IPS-18a (cell line): ENCODE measurements at regions not wholly inside any gene's neighbourhood (a gene's known extent, or its start where the extent isn't known, plus 50 kb on each side); places are given as distances from the start of the nearest gene placed in this dataset.
"Not testable (repeated sequence)": the region's sequence is repeated elsewhere in the genome, so short reads cannot be mapped to it uniquely, and the experiment has no call there.

Source experiments
- H3K27ac ChIP-seq: one replicate; pipeline ENCODE4 v1.5.1; 2013; ENCODE audit warnings: low read length
- H3K27me3 ChIP-seq: one replicate; pipeline ENCODE4 v1.6.1; 2013; ENCODE audit warnings: mild to moderate bottlenecking, low read length; ENCODE audit not compliant: control insufficient read depth, insufficient read depth
- H3K36me3 ChIP-seq: one replicate; pipeline ENCODE4 v1.6.1; 2013; ENCODE audit warnings: low read depth, low read length; ENCODE audit not compliant: control insufficient read depth
- H3K4me1 ChIP-seq: one replicate; pipeline ENCODE4 v1.6.1; 2013; ENCODE audit warnings: low read depth, low read length; ENCODE audit not compliant: control insufficient read depth
- H3K4me3 ChIP-seq: one replicate; pipeline ENCODE4 v1.5.1; 2013; ENCODE audit warnings: low read length
- H3K9ac ChIP-seq: one replicate; pipeline ENCODE4 v1.6.1; 2013; ENCODE audit warnings: mild to moderate bottlenecking, low read length, moderate library complexity
- H3K9me3 ChIP-seq: one replicate; pipeline ENCODE4 v1.6.1; 2013; ENCODE audit warnings: low read depth, low read length; ENCODE audit not compliant: control insufficient read depth

GRCh38 chr5:123294544-123294943 lies 128.7 kb downstream of the CEP120 start:
- no peaks in the 10 kb centered on the region for H3K9me3 ChIP-seq
- no peaks in the 10 kb centered on the region for H3K27me3 ChIP-seq
- H3K9ac ChIP-seq: no peak overlapping the region
- peaks cover 7% of the 10 kb centered on the region for H3K4me1 ChIP-seq
- H3K4me3 ChIP-seq: no peak overlapping the region
- no peaks in the 10 kb centered on the region for H3K36me3 ChIP-seq
- no peak overlapping the region for H3K27ac ChIP-seq

GRCh38 chr5:123289210-123289609 lies 134.0 kb downstream of the CEP120 start:
- Histone ChIP-seq H3K36me3 (no peaks in the 10 kb centered on the region), H3K4me1 (no peaks in the 10 kb centered on the region), H3K9ac (no peak overlapping the region), H3K27me3 (peaks cover 30% of the 10 kb centered on the region), H3K4me3 (no peak overlapping the region), H3K9me3 (no peaks in the 10 kb centered on the region), H3K27ac (no peak overlapping the region)

GRCh38 chr5:123287881-123288280 lies 135.3 kb downstream of the CEP120 start:
- Histone ChIP-seq H3K36me3 (no peaks in the 10 kb centered on the region), H3K9ac (no peak overlapping the region), H3K4me1 (no peaks in the 10 kb centered on the region), H3K27ac (no peak overlapping the region), H3K9me3 (no peaks in the 10 kb centered on the region), H3K4me3 (no peak overlapping the region), H3K27me3 (peaks cover 41% of the 10 kb centered on the region)

GRCh38 chr5:123286891-123287290 lies 136.3 kb downstream of the CEP120 start:
- H3K9ac ChIP-seq: no peak overlapping the region
- H3K36me3 ChIP-seq: no peaks in the 10 kb centered on the region
- H3K27ac ChIP-seq: no peak overlapping the region
- H3K4me1 ChIP-seq: peaks cover 5% of the 10 kb centered on the region
- no peak overlapping the region for H3K4me3 ChIP-seq
- peaks cover 41% of the 10 kb centered on the region for H3K27me3 ChIP-seq
- no peaks in the 10 kb centered on the region for H3K9me3 ChIP-seq

GRCh38 chr5:123285122-123286023 lies 137.8 kb downstream of the CEP120 start:
- no peaks in the 10 kb centered on the region for H3K9me3 ChIP-seq
- H3K9ac ChIP-seq: peak overlapping the region; percentile 17
- H3K36me3 ChIP-seq: no peaks in the 10 kb centered on the region
- H3K4me1 ChIP-seq: peaks cover 5% of the 10 kb centered on the region
- no peak overlapping the region for H3K27ac ChIP-seq
- H3K4me3 ChIP-seq: peak overlapping the region; percentile 76
- H3K27me3 ChIP-seq: peaks cover 41% of the 10 kb centered on the region

GRCh38 chr5:123283499-123283898 lies 139.7 kb downstream of the CEP120 start:
- H3K9me3 ChIP-seq: no peaks in the 10 kb centered on the region
- H3K4me1 ChIP-seq: peaks cover 5% of the 10 kb centered on the region
- H3K27me3 ChIP-seq: peaks cover 41% of the 10 kb centered on the region
- H3K36me3 ChIP-seq: no peaks in the 10 kb centered on the region
- H3K27ac ChIP-seq: no peak overlapping the region
- no peak overlapping the region for H3K4me3 ChIP-seq
- no peak overlapping the region for H3K9ac ChIP-seq

GRCh38 chr5:123283031-123283430 lies 140.2 kb downstream of the CEP120 start:
- no peaks in the 10 kb centered on the region for H3K9me3 ChIP-seq
- peaks cover 5% of the 10 kb centered on the region for H3K4me1 ChIP-seq
- H3K4me3 ChIP-seq: no peak overlapping the region
- peaks cover 41% of the 10 kb centered on the region for H3K27me3 ChIP-seq
- H3K27ac ChIP-seq: no peak overlapping the region
- no peaks in the 10 kb centered on the region for H3K36me3 ChIP-seq
- no peak overlapping the region for H3K9ac ChIP-seq

GRCh38 chr5:123282444-123282843 lies 140.8 kb downstream of the CEP120 start:
- Histone ChIP-seq H3K36me3 (no peaks in the 10 kb centered on the region), H3K4me1 (peaks cover 5% of the 10 kb centered on the region), H3K4me3 (no peak overlapping the region), H3K27me3 (peaks cover 41% of the 10 kb centered on the region), H3K9ac (no peak overlapping the region), H3K27ac (no peak overlapping the region), H3K9me3 (no peaks in the 10 kb centered on the region)

GRCh38 chr5:123280854-123281253 lies 142.3 kb downstream of the CEP120 start:
- H3K4me3 ChIP-seq, H3K27ac ChIP-seq, H3K4me1 ChIP-seq, H3K36me3 ChIP-seq, H3K9ac ChIP-seq, H3K9me3 ChIP-seq: not testable (repeated sequence)
- H3K27me3 ChIP-seq: peaks cover 25% of the 10 kb centered on the region

- Histone ChIP-seq H3K4me1 (peaks cover 5% of the 10 kb centered on the region), H3K9me3 (no peaks in the 10 kb centered on the region), H3K27ac (no peak overlapping the region), H3K27me3 (peaks cover 11% of the 10 kb centered on the region), H3K4me3 (no peak overlapping the region), H3K36me3 (no peaks in the 10 kb centered on the region), H3K9ac (no peak overlapping the region)
Measured at GRCh38 chr5:123279136-123279535, 144.1 kb downstream of the CEP120 start.

- Histone ChIP-seq H3K27me3 (peaks cover 2% of the 10 kb centered on the region), H3K36me3 (no peaks in the 10 kb centered on the region), H3K4me3 (no peak overlapping the region), H3K9me3 (no peaks in the 10 kb centered on the region), H3K4me1 (peaks cover 5% of the 10 kb centered on the region), H3K27ac (no peak overlapping the region), H3K9ac (no peak overlapping the region)
Measured at GRCh38 chr5:123278284-123278683, 144.9 kb downstream of the CEP120 start.

- no peak overlapping the region for H3K27ac ChIP-seq
- H3K4me1 ChIP-seq: no peaks in the 10 kb centered on the region
- H3K9me3 ChIP-seq: no peaks in the 10 kb centered on the region
- no peaks in the 10 kb centered on the region for H3K27me3 ChIP-seq
- no peaks in the 10 kb centered on the region for H3K36me3 ChIP-seq
- no peak overlapping the region for H3K9ac ChIP-seq
- H3K4me3 ChIP-seq: no peak overlapping the region
Measured at GRCh38 chr5:123273984-123274383, 149.2 kb downstream of the CEP120 start.
